GM23248 (cell line): ENCODE measurements at regions not wholly inside any gene's neighbourhood (a gene's known extent, or its start where the extent isn't known, plus 50 kb on each side); places are given as distances from the start of the nearest gene placed in this dataset.

Experiments used
- EZH2 ChIP-seq: fragments of 200-600 bp; sonication (generic); IDR thresholded peaks from 2 replicates; pipeline ENCODE4 v1.6.1; 2018; ENCODE audit warnings: antibody characterized with exemption, mild to moderate bottlenecking; ENCODE audit not compliant: insufficient read depth, poor library complexity, severe bottlenecking
- EZH2phosphoT487 ChIP-seq: fragments of 200-600 bp; sonication (generic); IDR thresholded peaks from 2 replicates; pipeline ENCODE4 v1.6.1; 2018; ENCODE audit warnings: antibody characterized with exemption, moderate library complexity, mild to moderate bottlenecking, low read depth; ENCODE audit not compliant: insufficient read depth

DNA sequence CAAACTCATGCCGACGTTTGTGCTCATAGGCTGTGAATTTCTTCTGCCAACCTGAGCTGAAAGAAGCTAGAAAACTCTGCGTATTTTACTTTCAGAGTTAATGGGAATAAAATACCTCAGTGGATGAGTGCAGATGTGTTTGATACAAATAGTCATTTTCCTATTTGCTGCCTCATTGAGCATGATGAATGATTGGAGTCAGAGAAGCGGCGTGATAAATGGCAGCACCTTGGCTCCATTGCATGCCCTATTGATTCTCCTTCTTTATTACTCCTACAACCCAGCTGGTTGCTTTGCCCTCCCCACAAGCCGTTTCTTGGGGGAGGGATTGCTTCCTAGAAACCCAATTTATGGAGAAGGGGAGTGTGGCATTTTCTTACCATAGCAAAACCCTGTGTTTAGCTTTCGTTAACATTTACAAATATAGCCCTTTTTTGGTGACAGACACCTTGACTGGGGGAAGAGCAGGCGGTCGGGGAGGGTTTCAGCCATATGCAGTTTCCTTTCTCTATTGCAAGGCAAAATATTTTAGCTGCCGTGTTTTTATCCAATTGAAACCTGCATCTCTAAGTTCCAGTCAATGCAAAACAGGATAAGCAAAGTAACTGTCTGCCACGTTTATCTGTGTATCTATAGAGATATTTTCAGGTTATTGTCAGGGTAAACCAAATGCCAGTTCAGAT lies 93.1 kb upstream of the TBCA start:
- TF ChIP-seq EZH2, result no peak
- no peak for TF ChIP-seq EZH2phosphoT487
